SK-N-SH (cell line): ENCODE measurements at regions not wholly inside any gene's neighbourhood (a gene's known extent, or its start where the extent isn't known, plus 50 kb on each side); places are given as distances from the start of the nearest gene placed in this dataset.
"Not testable (repeated sequence)": the region's sequence is repeated elsewhere in the genome, so short reads cannot be mapped to it uniquely, and the experiment has no call there.

ENCODE experiments used
- CTCF ChIA-PET: fragments of 300-600, 350-600 bp; formaldehyde crosslinking; extraction: SDS; loops from one replicate; lab custom pipeline; 2021; lab: Yijun Ruan, JAX
- POLR2A ChIA-PET: fragments of 350-600 bp; sonication (Branson Sonifier 250); formaldehyde crosslinking; extraction: SDS; loops from one replicate; lab custom pipeline; 2020; ENCODE audit warnings: antibody characterized with exemption, inconsistent platforms; lab: Yijun Ruan, JAX
- DNase-seq: peaks from one replicate; pipeline ENCODE4 v3.0.0; 2012
- H2AFZ ChIP-seq: fragments of 200-600 bp; sonication (generic); 2 replicates; pipeline ENCODE4 v1.8.1; 2016; ENCODE audit warnings: antibody characterized with exemption, mild to moderate bottlenecking, low read depth
- H3F3A ChIP-seq: fragments of 200-600 bp; sonication (generic); replicated peaks from 2 replicates; pipeline ENCODE3; 2016; ENCODE audit warnings: antibody characterized with exemption, mild to moderate bottlenecking; ENCODE audit not compliant: insufficient read depth
- H3K27ac ChIP-seq, 2 experiments: fragments of 200-500 bp in 1 of 2; fragments of 200-600 bp in 1 of 2; sonication (Bioruptor generic) in 1 of 2; sonication (generic), shearing (Covaris generic) in 1 of 2; 2 replicates each; pipeline versions ENCODE4 v1.5.1 to v1.6.1; 2014 to 2016; ENCODE audit warnings: low read depth in 2 of 2, inconsistent platforms in 1 of 2, low read length in 1 of 2, mild to moderate bottlenecking in 1 of 2, mixed read lengths in 1 of 2
- H3K27me3 ChIP-seq: fragments of 200-600 bp; sonication (generic), shearing (Covaris generic); 2 replicates; pipeline ENCODE4 v1.6.1; 2016; ENCODE audit warnings: mixed run types; ENCODE audit not compliant: insufficient read depth
- H3K36me3 ChIP-seq, 2 experiments: fragments of 200-500 bp in 1 of 2; fragments of 200-600 bp in 1 of 2; sonication (Bioruptor generic) in 1 of 2; sonication (generic) in 1 of 2; replicated peaks in 1 of 2; 2 replicates each; pipeline versions ENCODE3 to v1.5.1; 2014 to 2016; ENCODE audit warnings: low read length in 1 of 2, mild to moderate bottlenecking in 1 of 2; ENCODE audit not compliant: insufficient read depth in 2 of 2, control insufficient read depth in 1 of 2
- H3K4me1 ChIP-seq, 2 experiments: fragments of 200-500 bp in 1 of 2; fragments of 200-600 bp in 1 of 2; sonication (Bioruptor generic) in 1 of 2; sonication (generic), shearing (Covaris generic) in 1 of 2; 2 replicates each; pipeline versions ENCODE4 v1.5.1 to v1.6.1; 2014 to 2016; ENCODE audit warnings: low read depth in 1 of 2, low read length in 1 of 2, mixed run types in 1 of 2; ENCODE audit not compliant: insufficient read depth in 2 of 2, control insufficient read depth in 1 of 2
- H3K4me2 ChIP-seq: fragments of 200-600 bp; sonication (generic), shearing (Covaris generic); 2 replicates; pipeline ENCODE4 v1.6.1; 2017; ENCODE audit warnings: mixed run types
- H3K4me3 ChIP-seq, 2 experiments: fragments of 200-500 bp in 1 of 2; fragments of 200-600 bp in 1 of 2; sonication (Bioruptor generic) in 1 of 2; sonication (generic), shearing (Covaris generic) in 1 of 2; 2 replicates each; pipeline versions ENCODE4 v1.5.1 to v1.8.1; 2014 to 2016; ENCODE audit warnings: low read depth in 2 of 2, inconsistent platforms in 1 of 2, low read length in 1 of 2, mild to moderate bottlenecking in 1 of 2, mixed read lengths in 1 of 2, moderate library complexity in 1 of 2
- H3K79me2 ChIP-seq: fragments of 200-600 bp; sonication (generic); 2 replicates; pipeline ENCODE4 v1.8.1; 2017; ENCODE audit warnings: mild to moderate bottlenecking; ENCODE audit not compliant: insufficient read depth
- H3K9ac ChIP-seq: fragments of 200-600 bp; sonication (generic); 2 replicates; pipeline ENCODE4 v1.6.1; 2017; ENCODE audit warnings: mixed run types
- H3K9me2 ChIP-seq: fragments of 200-600 bp; sonication (generic); 2 replicates; pipeline ENCODE4 v1.6.1; 2017; ENCODE audit warnings: mixed run types
- H3K9me3 ChIP-seq: fragments of 200-600 bp; sonication (generic); 2 replicates; pipeline ENCODE4 v1.6.1; 2017; ENCODE audit warnings: mixed run types, mild to moderate bottlenecking, moderate library complexity
- H4K20me1 ChIP-seq: fragments of 200-600 bp; sonication (generic); 2 replicates; pipeline ENCODE4 v1.6.1; 2017; ENCODE audit warnings: mild to moderate bottlenecking, mixed run types; ENCODE audit not compliant: insufficient read depth
- EP300 ChIP-seq, 2 experiments: IDR thresholded peaks; 2 replicates each; pipeline versions ENCODE4 v1.4.0 to v1.6.1; 2012; ENCODE audit warnings: borderline replicate concordance in 1 of 2, low read depth in 1 of 2, low read length in 1 of 2
- EZH2phosphoT487 ChIP-seq: fragments of 200-600 bp; sonication (generic); IDR thresholded peaks from 2 replicates; pipeline ENCODE4 v1.6.1; 2017; ENCODE audit warnings: low read depth, mixed run types, mild to moderate bottlenecking, antibody characterized with exemption, moderate library complexity, borderline replicate concordance
- FOSL2 ChIP-seq: IDR thresholded peaks from 2 replicates; pipeline ENCODE4 v1.4.0; 2012; ENCODE audit warnings: low read depth, mild to moderate bottlenecking, moderate library complexity, borderline replicate concordance
- MEF2A ChIP-seq: IDR thresholded peaks from 2 replicates; pipeline ENCODE4 v1.4.0; 2012; ENCODE audit warnings: low read depth, borderline replicate concordance
- MXI1 ChIP-seq: IDR thresholded peaks from 2 replicates; pipeline ENCODE4 v1.6.1; 2012; ENCODE audit warnings: mild to moderate bottlenecking, low read depth, low read length, improper control_type of control experiment
- NRF1 ChIP-seq: IDR thresholded peaks from 2 replicates; pipeline ENCODE4 v1.6.1; 2012; ENCODE audit warnings: low read depth, mild to moderate bottlenecking, low read length
- SIN3A ChIP-seq: IDR thresholded peaks from 2 replicates; pipeline ENCODE4 v1.6.1; 2012; ENCODE audit warnings: low read depth, mild to moderate bottlenecking, low read length, moderate library complexity, borderline replicate concordance
- SMC3 ChIP-seq: IDR thresholded peaks from 2 replicates; pipeline ENCODE4 v1.6.1; 2012; ENCODE audit warnings: low read depth, low read length, improper control_type of control experiment
- WGBS: methylation state at CpG from one replicate; pipeline ENCODE4 v1.1.6; 2017; ENCODE audit warnings: low lambda C conversion rate; 5-methylcytosine and 5-hydroxymethylcytosine counted together
- TF ChIP-seq, protein P1 (sequence below): fragments of 150-350 bp; IDR thresholded peaks from 2 replicates; pipeline ENCODE4 v1.6.1; 2017; ENCODE audit warnings: antibody characterized with exemption, low read length, low read depth, borderline replicate concordance

DNA sequence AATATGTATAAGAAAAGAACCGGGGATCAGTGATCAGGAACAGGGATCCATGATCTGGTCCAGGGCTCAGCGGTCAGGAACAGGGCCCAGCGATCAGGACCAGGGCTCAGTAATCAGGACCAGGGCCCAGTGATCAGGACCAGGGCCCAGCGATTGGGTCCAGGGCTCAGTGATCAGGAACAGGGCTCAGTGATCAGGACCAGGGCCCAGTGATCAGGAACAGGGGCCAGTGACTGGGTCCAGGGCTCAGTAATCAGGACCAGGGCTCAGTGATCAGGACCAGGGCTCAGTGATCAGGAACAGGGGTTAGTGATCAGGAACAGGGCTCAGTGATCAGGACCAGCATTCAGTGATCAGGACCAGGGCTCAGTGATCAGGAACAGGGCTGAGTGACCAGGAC is 56.3 kb downstream of the TMEM121 start (continued):
- TF ChIP-seq, protein P1, sequence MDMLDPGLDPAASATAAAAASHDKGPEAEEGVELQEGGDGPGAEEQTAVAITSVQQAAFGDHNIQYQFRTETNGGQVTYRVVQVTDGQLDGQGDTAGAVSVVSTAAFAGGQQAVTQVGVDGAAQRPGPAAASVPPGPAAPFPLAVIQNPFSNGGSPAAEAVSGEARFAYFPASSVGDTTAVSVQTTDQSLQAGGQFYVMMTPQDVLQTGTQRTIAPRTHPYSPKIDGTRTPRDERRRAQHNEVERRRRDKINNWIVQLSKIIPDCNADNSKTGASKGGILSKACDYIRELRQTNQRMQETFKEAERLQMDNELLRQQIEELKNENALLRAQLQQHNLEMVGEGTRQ: no peak
- TF ChIP-seq EP300 (IDR thresholded peaks at IDR 0.05; ENCODE audit: borderline replicate concordance in 1 of 2, low read depth in 1 of 2, low read length in 1 of 2) (no peak), MEF2A (no peak), NRF1 (no peak), SIN3A (no peak), FOSL2 (no peak), SMC3 (no peak), EZH2phosphoT487 (no peak), MXI1 (no peak)
- TF ChIP-seq, all 33 proteins: peak for 0

DNA sequence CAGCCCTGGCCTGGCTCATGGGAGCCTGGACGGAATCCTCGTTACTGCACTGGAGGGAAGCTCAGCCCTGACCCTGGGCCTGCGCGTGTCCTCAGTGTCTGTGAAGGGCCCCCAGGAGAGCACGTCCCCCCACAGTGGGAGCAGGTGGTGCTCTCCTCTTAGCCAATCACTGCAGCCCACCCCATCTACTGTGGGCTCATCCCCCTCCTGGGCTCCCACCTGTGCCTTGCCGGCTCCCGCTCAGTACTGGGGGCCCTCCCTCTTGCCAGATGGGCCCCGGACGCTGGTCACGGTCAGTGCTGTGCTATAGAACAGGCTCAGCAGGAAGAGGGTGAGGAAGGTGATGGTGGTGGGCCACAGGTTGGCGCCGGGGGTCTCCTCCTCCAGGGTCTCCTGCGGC is 57.5 kb downstream of the TMEM121 start:
- H3K9me3 ChIP-seq, CTCF ChIA-PET, H2AFZ ChIP-seq, H3K27ac ChIP-seq, H3K4me2 ChIP-seq, H3K9me2 ChIP-seq, H3K4me3 ChIP-seq, H3K4me1 ChIP-seq, H4K20me1 ChIP-seq, H3K36me3 ChIP-seq, H3F3A ChIP-seq, DNase-seq, H3K9ac ChIP-seq, H3K79me2 ChIP-seq, POLR2A ChIA-PET, H3K27me3 ChIP-seq: not testable (repeated sequence)
- WGBS: 44% methylated on average over 5 of the region's 13 CpGs

DNA sequence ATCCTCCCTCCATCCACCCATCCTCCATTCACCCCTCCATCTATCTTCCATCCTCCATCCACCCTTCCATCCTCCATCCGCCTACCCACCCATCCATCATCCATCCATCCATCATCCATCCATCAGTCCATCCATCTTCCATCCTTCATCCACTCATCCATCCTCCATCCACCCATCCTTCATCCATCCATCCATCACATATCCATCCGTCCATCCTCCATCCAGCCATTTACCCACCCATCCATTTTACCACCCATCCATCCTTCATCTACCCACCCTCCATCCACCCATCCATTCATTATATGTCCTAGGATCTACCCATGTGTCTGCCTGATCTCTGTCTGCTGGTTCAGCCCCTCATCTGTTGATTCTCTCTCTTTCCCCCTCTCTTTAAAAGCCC is 58.9 kb downstream of the TMEM121 start:
- H3K9me3 ChIP-seq, H3K27me3 ChIP-seq, H2AFZ ChIP-seq, CTCF ChIA-PET, H3K9me2 ChIP-seq, H4K20me1 ChIP-seq, H3F3A ChIP-seq, H3K9ac ChIP-seq, H3K4me1 ChIP-seq, H3K27ac ChIP-seq, H3K36me3 ChIP-seq, POLR2A ChIA-PET, H3K4me3 ChIP-seq, H3K4me2 ChIP-seq, DNase-seq, H3K79me2 ChIP-seq: not testable (repeated sequence)
- whole genome bisulfite sequencing: 49% methylated on average over 2 of the region's 2 CpGs

DNA sequence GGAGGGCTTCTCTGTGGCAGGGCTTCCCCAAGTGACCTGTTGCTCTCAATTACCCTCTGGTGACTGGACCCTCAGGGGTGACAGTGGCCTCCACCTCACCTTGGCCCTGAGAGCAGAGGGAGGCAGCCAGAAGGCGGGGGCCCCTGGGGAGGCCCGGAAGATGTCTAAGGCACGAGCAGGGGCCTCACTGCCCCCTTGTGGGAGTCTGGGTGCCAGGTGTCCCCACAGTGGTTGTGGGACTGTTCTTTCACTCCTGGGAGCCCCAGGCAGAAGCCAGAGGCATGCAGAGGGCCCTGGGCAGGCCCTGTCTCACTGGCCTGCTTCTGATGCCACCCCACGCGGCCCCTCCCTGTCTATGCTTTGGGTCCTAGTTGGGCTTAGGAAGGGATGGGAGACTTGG is 59.3 kb downstream of the TMEM121 start:
- DNase-seq, H3K36me3 ChIP-seq, CTCF ChIA-PET, H4K20me1 ChIP-seq, POLR2A ChIA-PET, H3K9ac ChIP-seq, H2AFZ ChIP-seq, H3K4me3 ChIP-seq, H3K27ac ChIP-seq, H3K79me2 ChIP-seq, H3K4me2 ChIP-seq, H3K9me2 ChIP-seq, H3K4me1 ChIP-seq, H3F3A ChIP-seq, H3K27me3 ChIP-seq, H3K9me3 ChIP-seq: not testable (repeated sequence)
- 0% methylated on average over 3 of the region's 5 CpGs for WGBS

DNA sequence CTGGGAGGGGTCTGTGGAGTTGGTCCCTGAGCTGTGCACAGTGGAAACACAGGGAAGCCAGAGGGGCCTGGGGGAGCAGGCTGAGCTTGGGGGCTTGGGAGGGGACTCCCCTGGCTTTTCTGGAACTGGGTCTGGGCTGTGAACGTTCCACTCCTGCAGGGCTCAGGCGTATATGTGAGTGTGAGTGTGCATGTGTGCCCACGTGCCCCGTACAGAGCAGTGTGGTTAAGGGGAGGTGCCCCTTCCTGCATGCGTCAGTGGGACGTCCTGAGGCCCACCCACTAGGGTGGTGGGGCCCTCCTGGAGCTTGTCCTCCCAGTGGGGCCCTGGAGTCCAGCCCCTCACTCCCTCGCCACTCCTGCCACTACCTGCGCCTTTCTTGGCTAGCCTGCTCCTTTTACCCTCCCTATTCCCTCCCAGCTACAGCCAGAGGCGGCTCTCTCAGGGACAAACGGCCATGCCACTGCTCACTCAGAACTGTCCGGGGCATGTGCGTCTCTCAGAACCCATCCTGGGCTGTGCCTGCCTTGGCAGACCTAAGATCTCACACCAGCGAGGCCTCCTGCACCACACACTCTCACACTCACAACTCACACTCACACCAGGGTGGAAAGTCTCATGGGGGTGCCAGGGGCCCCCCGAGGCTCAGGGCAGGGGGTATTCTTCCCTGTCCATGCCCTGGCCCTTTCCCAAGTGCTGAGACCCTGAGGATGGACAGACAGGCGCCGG is 59.9 kb downstream of the TMEM121 start:
- POLR2A ChIA-PET, H3K79me2 ChIP-seq, H3K9ac ChIP-seq, H3K36me3 ChIP-seq, H3F3A ChIP-seq, H3K9me2 ChIP-seq, DNase-seq, CTCF ChIA-PET, H3K4me2 ChIP-seq, H3K4me3 ChIP-seq, H3K4me1 ChIP-seq, H3K27me3 ChIP-seq, H3K9me3 ChIP-seq, H4K20me1 ChIP-seq, H2AFZ ChIP-seq, H3K27ac ChIP-seq: not testable (repeated sequence)
- 8% methylated on average over 5 of the region's 16 CpGs for WGBS

DNA sequence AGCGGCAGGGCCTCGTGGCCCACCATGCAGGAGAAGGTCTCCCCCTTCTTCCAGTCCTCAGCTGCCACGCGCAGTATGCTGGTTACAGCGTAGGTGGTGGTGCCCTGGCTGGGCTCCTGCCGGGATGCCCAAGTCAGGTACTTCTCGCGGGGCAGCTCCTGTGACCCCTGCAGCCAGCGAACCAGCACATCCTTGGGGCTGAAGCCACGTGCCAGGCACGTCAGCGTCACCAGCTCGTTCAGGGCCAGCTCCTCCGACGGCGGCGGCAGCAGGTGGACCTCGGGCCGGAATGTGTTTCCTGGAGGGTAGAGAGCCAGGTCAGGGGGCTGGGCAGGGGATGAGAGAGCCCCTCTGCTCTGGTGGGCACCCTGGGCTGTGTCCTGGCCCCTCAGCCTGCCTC is 60.7 kb downstream of the TMEM121 start:
- not testable (repeated sequence) for H3K9me3 ChIP-seq

More for the DNA sequence above, 60.7 kb downstream of the TMEM121 start:
- H3K27me3 ChIP-seq, H3K9ac ChIP-seq, H3K36me3 ChIP-seq, H2AFZ ChIP-seq, H3K79me2 ChIP-seq, POLR2A ChIA-PET, H3K4me1 ChIP-seq, H3K4me2 ChIP-seq, H3F3A ChIP-seq, H3K9me2 ChIP-seq, H3K27ac ChIP-seq, H4K20me1 ChIP-seq, H3K4me3 ChIP-seq, CTCF ChIA-PET, DNase-seq: not testable (repeated sequence)
- no CpG with 5 or more reads among the region's 19 CpGs for WGBS
